HL-60 (cell line): ENCODE measurements at regions not wholly inside any gene's neighbourhood (a gene's known extent, or its start where the extent isn't known, plus 50 kb on each side); places are given as distances from the start of the nearest gene placed in this dataset.

ENCODE experiments used
- DNase-seq, 2 experiments: peaks; one replicate each; pipeline ENCODE4 v3.0.0-alpha.2; 2010 to 2020; ENCODE audit warnings: low read depth in 1 of 2, low spot score in 1 of 2
- H3K27ac ChIP-seq: fragments of 250-450 bp; sonication (Bioruptor Pico); replicated peaks from 2 replicates; pipeline ENCODE4 v1.5.1; 2020; ENCODE audit warnings: mild to moderate bottlenecking, moderate library complexity
- H3K27me3 ChIP-seq: fragments of 250-450 bp; sonication (Bioruptor Pico); 2 replicates; pipeline ENCODE4 v1.5.1; 2021; ENCODE audit warnings: mild to moderate bottlenecking, moderate library complexity; ENCODE audit not compliant: insufficient read depth, poor library complexity, severe bottlenecking
- H3K4me3 ChIP-seq: replicated peaks from 2 replicates; pipeline ENCODE4 v1.5.1; 2011; ENCODE audit warnings: mild to moderate bottlenecking, control low read depth, low read length; ENCODE audit not compliant: insufficient read depth
- CTCF ChIP-seq: IDR thresholded peaks from one replicate; pipeline ENCODE4 v1.5.1; 2011; ENCODE audit warnings: low read length, control low read depth, inconsistent platforms; ENCODE audit not compliant: insufficient read depth
- GABPA ChIP-seq: IDR thresholded peaks from 2 replicates; pipeline ENCODE4 v1.6.1; 2012; ENCODE audit warnings: low read depth
- POLR2AphosphoS5 ChIP-seq: IDR thresholded peaks from 2 replicates; pipeline ENCODE4 v1.6.1; 2012; ENCODE audit warnings: low read depth
- REST ChIP-seq: IDR thresholded peaks from 2 replicates; pipeline ENCODE4 v1.6.1; 2012; ENCODE audit warnings: low read depth; ENCODE audit not compliant: insufficient replicate concordance
- SPI1 ChIP-seq: IDR thresholded peaks from 2 replicates; pipeline ENCODE4 v1.6.1; 2012; ENCODE audit warnings: low read depth, mild to moderate bottlenecking, borderline replicate concordance

- H3K4me3 ChIP-seq: no peak overlapping the region
- DNase-seq: no peak
- no peak overlapping the region for H3K27ac ChIP-seq
- no peaks in the 10 kb centered on the region for H3K27me3 ChIP-seq
- no peak for TF ChIP-seq SPI1
- no peak for TF ChIP-seq CTCF
- TF ChIP-seq REST: no peak
- no peak for TF ChIP-seq POLR2AphosphoS5
These were observed 255.8 kb downstream of the B3GLCT start for GRCh38 chr13:31455581-31455980.

GRCh38 chr13:31456056-31456455 is 256.3 kb downstream of the B3GLCT start:
- H3K27ac ChIP-seq: no peak overlapping the region
- DNase-seq: no peak
- TF ChIP-seq CTCF: no peak
- TF ChIP-seq GABPA: no peak
- no peak for TF ChIP-seq REST
- TF ChIP-seq POLR2AphosphoS5: no peak
- no peak overlapping the region for H3K4me3 ChIP-seq
- H3K27me3 ChIP-seq: no peaks in the 10 kb centered on the region

- Histone ChIP-seq H3K27ac (no peak overlapping the region), H3K27me3 (no peaks in the 10 kb centered on the region), H3K4me3 (no peak overlapping the region)
- TF ChIP-seq REST (no peak), SPI1 (no peak), CTCF (no peak), POLR2AphosphoS5 (no peak)
- no peak for DNase-seq
These were observed 260.3 kb downstream of the B3GLCT start for GRCh38 chr13:31460061-31460460.
